Neural cell (in vitro differentiated cells): ENCODE measurements at regions not wholly inside any gene's neighbourhood (a gene's known extent, or its start where the extent isn't known, plus 50 kb on each side); places are given as distances from the start of the nearest gene placed in this dataset.

Experiments
- H2AFZ ChIP-seq: fragments of 200-600, 300-800 bp; sonication (generic), shearing (Covaris generic); 2 replicates; pipeline ENCODE4 v1.6.0; 2014; ENCODE audit warnings: low read depth, mild to moderate bottlenecking, antibody characterized with exemption, low read length, moderate library complexity
- H3F3A ChIP-seq: fragments of 200-600 bp; shearing (Covaris generic); 2 replicates; pipeline ENCODE4 v1.6.1; 2016; ENCODE audit warnings: mild to moderate bottlenecking, moderate library complexity, mixed read lengths, antibody characterized with exemption, low read length; ENCODE audit not compliant: insufficient read depth, poor library complexity, severe bottlenecking
- H3K27ac ChIP-seq: fragments of 200-600, 300-800 bp; sonication (generic), shearing (Covaris generic); 2 replicates; pipeline ENCODE4 v1.5.1; 2014; ENCODE audit warnings: mild to moderate bottlenecking, low read length, moderate library complexity
- H3K27me3 ChIP-seq: fragments of 300-800, 200-600 bp; sonication (generic), shearing (Covaris generic); 2 replicates; pipeline ENCODE4 v1.6.0; 2014; ENCODE audit warnings: mild to moderate bottlenecking, low read depth, low read length, moderate library complexity; ENCODE audit not compliant: insufficient read depth
- H3K36me3 ChIP-seq: fragments of 300-800, 200-600 bp; sonication (generic), shearing (Covaris generic); 2 replicates; pipeline ENCODE4 v1.5.1; 2014; ENCODE audit warnings: mild to moderate bottlenecking, antibody characterized with exemption, low read length, moderate library complexity; ENCODE audit not compliant: insufficient read depth
- H3K4me2 ChIP-seq: fragments of 300-800, 200-600 bp; sonication (generic), shearing (Covaris generic); 2 replicates; pipeline ENCODE4 v1.6.0; 2014; ENCODE audit warnings: mild to moderate bottlenecking, low read length
- H3K4me3 ChIP-seq: fragments of 300-800, 200-600 bp; sonication (generic), shearing (Covaris generic); 2 replicates; pipeline ENCODE4 v1.5.1; 2014; ENCODE audit warnings: mild to moderate bottlenecking, low read length, moderate library complexity
- H3K79me2 ChIP-seq: fragments of 200-600 bp; shearing (Covaris generic); replicated peaks from 2 replicates; pipeline ENCODE4 v1.6.0; 2014; ENCODE audit warnings: mild to moderate bottlenecking, low read length, moderate library complexity; ENCODE audit not compliant: insufficient read depth
- H3K9ac ChIP-seq: fragments of 300-800, 200-600 bp; sonication (generic), shearing (Covaris generic); 2 replicates; pipeline ENCODE4 v1.6.1; 2016; ENCODE audit warnings: mild to moderate bottlenecking, low read length, mixed read lengths
- H3K9me2 ChIP-seq: fragments of 200-600 bp; shearing (Covaris generic); 2 replicates; pipeline ENCODE4 v1.6.1; 2016; ENCODE audit warnings: mild to moderate bottlenecking, low read length, mixed read lengths; ENCODE audit not compliant: insufficient read depth
- H3K9me3 ChIP-seq: fragments of 200-600, 300-800 bp; sonication (generic), shearing (Covaris generic); 2 replicates; pipeline ENCODE4 v1.6.1; 2016; ENCODE audit warnings: mild to moderate bottlenecking, mixed run types, low read length, moderate library complexity, mixed read lengths
- H4K20me1 ChIP-seq: fragments of 200-600 bp; shearing (Covaris generic); 2 replicates; pipeline ENCODE4 v1.6.1; 2016; ENCODE audit warnings: mild to moderate bottlenecking, mixed run types; ENCODE audit not compliant: insufficient read depth
- EP300 ChIP-seq: fragments of 450-650 bp; conservative IDR thresholded peaks from 2 replicates; pipeline ENCODE4 v1.6.1; 2014; ENCODE audit warnings: antibody characterized with exemption, mild to moderate bottlenecking, moderate library complexity; ENCODE audit not compliant: poor library complexity, severe bottlenecking
- EZH2 ChIP-seq: fragments of 200-600, 300-800 bp; shearing (Covaris generic), sonication (generic); IDR thresholded peaks from 2 replicates; pipeline ENCODE4 v1.6.1; 2014; ENCODE audit warnings: antibody characterized with exemption, low read length, borderline replicate concordance, mild to moderate bottlenecking; ENCODE audit not compliant: insufficient read depth, poor library complexity, severe bottlenecking
- MXI1 ChIP-seq: fragments of 450-650 bp; conservative IDR thresholded peaks from 2 replicates; pipeline ENCODE4 v1.6.1; 2014; ENCODE audit warnings: antibody characterized with exemption, mild to moderate bottlenecking; ENCODE audit not compliant: poor library complexity, severe bottlenecking
- POLR2AphosphoS5 ChIP-seq: IDR thresholded peaks from 2 replicates; pipeline ENCODE4 v1.6.1; 2012
- RAD21 ChIP-seq: fragments of 450-650 bp; conservative IDR thresholded peaks from 2 replicates; pipeline ENCODE4 v1.6.1; 2014; ENCODE audit warnings: antibody characterized with exemption, mild to moderate bottlenecking, moderate library complexity
- SMC3 ChIP-seq: fragments of 450-650 bp; conservative IDR thresholded peaks from 2 replicates; pipeline ENCODE4 v1.6.1; 2014; ENCODE audit warnings: antibody characterized with exemption, mild to moderate bottlenecking, moderate library complexity; ENCODE audit not compliant: poor library complexity
- TAF1 ChIP-seq: IDR thresholded peaks from 2 replicates; pipeline ENCODE4 v1.6.1; 2012; ENCODE audit warnings: low read depth
- TF ChIP-seq, protein P1 (sequence below): fragments of 450-650 bp; IDR thresholded peaks from 2 replicates; pipeline ENCODE4 v1.5.1; 2014; ENCODE audit warnings: antibody characterized with exemption, mild to moderate bottlenecking, moderate library complexity; ENCODE audit not compliant: poor library complexity, severe bottlenecking
- TF ChIP-seq, protein P2 (sequence below): IDR thresholded peaks from 2 replicates; pipeline ENCODE4 v1.6.1; 2012; ENCODE audit warnings: borderline replicate concordance

DNA sequence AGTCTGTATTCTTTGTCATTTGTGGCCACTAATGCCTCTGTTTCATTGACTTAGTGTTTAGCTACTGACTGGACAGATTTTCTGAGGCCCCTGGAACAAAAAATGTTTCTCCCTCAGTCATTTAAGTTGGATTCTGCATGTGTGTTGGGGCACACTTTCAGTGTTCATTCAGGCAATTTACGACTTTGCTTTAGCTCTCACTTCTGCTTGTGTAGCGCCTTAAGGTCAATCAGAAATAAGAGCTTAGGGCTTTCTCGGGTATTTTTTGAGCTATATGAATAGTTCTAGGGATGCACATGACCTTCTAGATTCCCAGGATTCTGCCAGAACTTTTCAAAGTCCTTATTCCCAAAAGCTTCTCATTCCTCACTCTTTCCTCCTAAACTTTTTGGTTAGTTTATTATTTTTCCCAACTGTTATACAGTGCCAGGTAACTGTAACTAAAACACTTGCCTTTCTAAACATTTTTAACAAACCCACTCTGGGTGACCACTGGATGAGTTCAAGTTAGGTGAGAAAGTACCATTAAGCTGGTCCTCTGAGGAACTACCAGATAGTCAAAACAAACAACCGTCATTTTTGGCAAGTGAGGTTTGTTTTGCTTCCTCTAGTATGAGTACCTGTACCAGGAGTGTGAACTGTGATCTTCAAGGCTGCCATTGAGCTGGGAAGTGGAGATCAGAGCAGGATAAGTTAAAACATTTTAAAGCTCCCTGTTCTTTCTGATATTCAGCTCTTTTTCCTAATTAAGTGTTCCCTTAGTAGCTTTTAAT is 571.3 kb upstream of the TLE4 start:
- Histone ChIP-seq H3K4me2 (no peak overlapping the region), H3K36me3 (no peaks in the 10 kb centered on the region), H3K79me2 (no peaks in the 10 kb centered on the region), H2AFZ (no peak overlapping the region), H3K4me3 (no peak overlapping the region), H3F3A (no peaks in the 10 kb centered on the region), H3K27me3 (no peaks in the 10 kb centered on the region), H4K20me1 (no peaks in the 10 kb centered on the region), H3K9me2 (no peaks in the 10 kb centered on the region), H3K9me3 (no peaks in the 10 kb centered on the region), H3K9ac (no peak overlapping the region), H3K27ac (no peak overlapping the region)
- TF ChIP-seq POLR2AphosphoS5 (no peak), EZH2 (no peak), RAD21 (no peak), EP300 (no peak), MXI1 (no peak)
- TF ChIP-seq, protein P1, sequence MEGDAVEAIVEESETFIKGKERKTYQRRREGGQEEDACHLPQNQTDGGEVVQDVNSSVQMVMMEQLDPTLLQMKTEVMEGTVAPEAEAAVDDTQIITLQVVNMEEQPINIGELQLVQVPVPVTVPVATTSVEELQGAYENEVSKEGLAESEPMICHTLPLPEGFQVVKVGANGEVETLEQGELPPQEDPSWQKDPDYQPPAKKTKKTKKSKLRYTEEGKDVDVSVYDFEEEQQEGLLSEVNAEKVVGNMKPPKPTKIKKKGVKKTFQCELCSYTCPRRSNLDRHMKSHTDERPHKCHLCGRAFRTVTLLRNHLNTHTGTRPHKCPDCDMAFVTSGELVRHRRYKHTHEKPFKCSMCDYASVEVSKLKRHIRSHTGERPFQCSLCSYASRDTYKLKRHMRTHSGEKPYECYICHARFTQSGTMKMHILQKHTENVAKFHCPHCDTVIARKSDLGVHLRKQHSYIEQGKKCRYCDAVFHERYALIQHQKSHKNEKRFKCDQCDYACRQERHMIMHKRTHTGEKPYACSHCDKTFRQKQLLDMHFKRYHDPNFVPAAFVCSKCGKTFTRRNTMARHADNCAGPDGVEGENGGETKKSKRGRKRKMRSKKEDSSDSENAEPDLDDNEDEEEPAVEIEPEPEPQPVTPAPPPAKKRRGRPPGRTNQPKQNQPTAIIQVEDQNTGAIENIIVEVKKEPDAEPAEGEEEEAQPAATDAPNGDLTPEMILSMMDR = no peak

DNA sequence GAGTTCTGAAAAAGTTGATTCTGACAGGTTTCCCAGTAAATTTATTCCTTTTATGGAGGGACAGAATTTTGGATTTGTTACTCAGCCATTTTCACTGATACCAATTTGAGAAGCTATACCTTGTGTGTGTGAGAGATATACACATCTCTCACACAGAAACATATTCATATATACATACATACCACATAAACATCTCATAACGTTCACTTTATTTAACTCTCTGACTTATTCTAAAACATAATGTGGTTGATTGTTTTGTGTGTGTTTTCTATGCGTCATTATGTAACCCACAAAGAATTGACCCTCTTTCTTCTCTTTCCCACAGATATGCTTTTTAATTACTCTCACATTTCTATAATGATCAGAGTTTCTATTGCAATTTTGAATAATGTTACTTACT is 570.8 kb upstream of the TLE4 start:
- H4K20me1 ChIP-seq = no peaks in the 10 kb centered on the region
- H3K79me2 ChIP-seq = no peaks in the 10 kb centered on the region
- no peaks in the 10 kb centered on the region for H3K9me2 ChIP-seq
- H2AFZ ChIP-seq = no peak overlapping the region
- H3K4me2 ChIP-seq = no peak overlapping the region
- no peak overlapping the region for H3K4me3 ChIP-seq
- no peaks in the 10 kb centered on the region for H3F3A ChIP-seq
- H3K27me3 ChIP-seq = no peaks in the 10 kb centered on the region
- H3K27ac ChIP-seq = no peak overlapping the region
- no peaks in the 10 kb centered on the region for H3K9me3 ChIP-seq
- H3K9ac ChIP-seq = no peak overlapping the region
- H3K36me3 ChIP-seq = no peaks in the 10 kb centered on the region
- no peak for TF ChIP-seq TAF1
- TF ChIP-seq MXI1 = no peak
- TF ChIP-seq, protein P2, sequence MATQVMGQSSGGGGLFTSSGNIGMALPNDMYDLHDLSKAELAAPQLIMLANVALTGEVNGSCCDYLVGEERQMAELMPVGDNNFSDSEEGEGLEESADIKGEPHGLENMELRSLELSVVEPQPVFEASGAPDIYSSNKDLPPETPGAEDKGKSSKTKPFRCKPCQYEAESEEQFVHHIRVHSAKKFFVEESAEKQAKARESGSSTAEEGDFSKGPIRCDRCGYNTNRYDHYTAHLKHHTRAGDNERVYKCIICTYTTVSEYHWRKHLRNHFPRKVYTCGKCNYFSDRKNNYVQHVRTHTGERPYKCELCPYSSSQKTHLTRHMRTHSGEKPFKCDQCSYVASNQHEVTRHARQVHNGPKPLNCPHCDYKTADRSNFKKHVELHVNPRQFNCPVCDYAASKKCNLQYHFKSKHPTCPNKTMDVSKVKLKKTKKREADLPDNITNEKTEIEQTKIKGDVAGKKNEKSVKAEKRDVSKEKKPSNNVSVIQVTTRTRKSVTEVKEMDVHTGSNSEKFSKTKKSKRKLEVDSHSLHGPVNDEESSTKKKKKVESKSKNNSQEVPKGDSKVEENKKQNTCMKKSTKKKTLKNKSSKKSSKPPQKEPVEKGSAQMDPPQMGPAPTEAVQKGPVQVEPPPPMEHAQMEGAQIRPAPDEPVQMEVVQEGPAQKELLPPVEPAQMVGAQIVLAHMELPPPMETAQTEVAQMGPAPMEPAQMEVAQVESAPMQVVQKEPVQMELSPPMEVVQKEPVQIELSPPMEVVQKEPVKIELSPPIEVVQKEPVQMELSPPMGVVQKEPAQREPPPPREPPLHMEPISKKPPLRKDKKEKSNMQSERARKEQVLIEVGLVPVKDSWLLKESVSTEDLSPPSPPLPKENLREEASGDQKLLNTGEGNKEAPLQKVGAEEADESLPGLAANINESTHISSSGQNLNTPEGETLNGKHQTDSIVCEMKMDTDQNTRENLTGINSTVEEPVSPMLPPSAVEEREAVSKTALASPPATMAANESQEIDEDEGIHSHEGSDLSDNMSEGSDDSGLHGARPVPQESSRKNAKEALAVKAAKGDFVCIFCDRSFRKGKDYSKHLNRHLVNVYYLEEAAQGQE = no peak
- no peak for TF ChIP-seq RAD21
- TF ChIP-seq EP300 = no peak
- TF ChIP-seq SMC3 = no peak
- no peak for TF ChIP-seq POLR2AphosphoS5
- no peak for TF ChIP-seq EZH2
- TF ChIP-seq, protein P1 = no peak
